ENCODE measurements at regions not wholly inside any gene's neighbourhood (a gene's known extent, or its start where the extent isn't known, plus 50 kb on each side); places are given as distances from the start of the nearest gene placed in this dataset.
"Not testable (repeated sequence)": the region's sequence is repeated elsewhere in the genome, so short reads cannot be mapped to it uniquely, and the experiment has no call there.

GRCh38 chr10:117601716-117602115 lies 59.2 kb downstream of the EMX2 start:
- DNase-seq, result no peak
- in situ Hi-C loops (cut with MboI; ENCODE audit: low pct_unique_long_range_greater_than_20kb, low sequenced_read_pairs), result no loop called here

- in situ Hi-C loops (cut with MboI; ENCODE audit: low pct_unique_long_range_greater_than_20kb, low sequenced_read_pairs), result no loop called here
- DNase-seq, result no peak
These were observed 60.5 kb downstream of the EMX2 start for GRCh38 chr10:117603081-117603480.

GRCh38 chr10:117603726-117604125 lies 61.2 kb downstream of the EMX2 start:
- no peak for DNase-seq
- in situ Hi-C loops (cut with MboI; ENCODE audit: low pct_unique_long_range_greater_than_20kb, low sequenced_read_pairs), result no loop called here

GRCh38 chr10:117609095-117609795 lies 66.7 kb downstream of the EMX2 start:
- in situ Hi-C loops (cut with MboI; ENCODE audit: low pct_unique_long_range_greater_than_20kb, low sequenced_read_pairs), result no loop called here
- no peak for DNase-seq

- in situ Hi-C loops (cut with MboI; ENCODE audit: low pct_unique_long_range_greater_than_20kb, low sequenced_read_pairs), result no loop called here
- DNase-seq, result no peak
These were observed 67.2 kb downstream of the EMX2 start for GRCh38 chr10:117609796-117610170.

- no peak for DNase-seq
- in situ Hi-C loops (cut with MboI; ENCODE audit: low pct_unique_long_range_greater_than_20kb, low sequenced_read_pairs), result no loop called here
These were observed 67.8 kb downstream of the EMX2 start for GRCh38 chr10:117610321-117610720.

- in situ Hi-C loops (cut with MboI; ENCODE audit: low pct_unique_long_range_greater_than_20kb, low sequenced_read_pairs), result no loop called here
- DNase-seq, result no peak
These were observed 69.6 kb downstream of the EMX2 start for GRCh38 chr10:117612113-117612512.

GRCh38 chr10:117615649-117616048 lies 73.1 kb downstream of the EMX2 start:
- DNase-seq, result no peak
- in situ Hi-C loops (cut with MboI; ENCODE audit: low pct_unique_long_range_greater_than_20kb, low sequenced_read_pairs), result no loop called here

GRCh38 chr10:117616179-117616578 lies 73.6 kb downstream of the EMX2 start:
- in situ Hi-C loops (cut with MboI; ENCODE audit: low pct_unique_long_range_greater_than_20kb, low sequenced_read_pairs), result no loop called here
- no peak for DNase-seq

GRCh38 chr10:117617086-117617485 lies 74.5 kb downstream of the EMX2 start:
- in situ Hi-C loops (cut with MboI; ENCODE audit: low pct_unique_long_range_greater_than_20kb, low sequenced_read_pairs), result no loop called here
- no peak for DNase-seq

- DNase-seq, result no peak
- in situ Hi-C loops (cut with MboI; ENCODE audit: low pct_unique_long_range_greater_than_20kb, low sequenced_read_pairs), result no loop called here
These were observed 75.1 kb downstream of the EMX2 start for GRCh38 chr10:117617659-117618058.

- in situ Hi-C loops (cut with MboI; ENCODE audit: low pct_unique_long_range_greater_than_20kb, low sequenced_read_pairs), result no loop called here
- DNase-seq, result no peak
These were observed 76.7 kb downstream of the EMX2 start for GRCh38 chr10:117619223-117619622.

- in situ Hi-C loops (cut with MboI; ENCODE audit: low pct_unique_long_range_greater_than_20kb, low sequenced_read_pairs), result no loop called here
- DNase-seq, result no peak
These were observed 77.3 kb downstream of the EMX2 start for GRCh38 chr10:117619707-117620405.

- DNase-seq, result no peak
- in situ Hi-C loops (cut with MboI; ENCODE audit: low pct_unique_long_range_greater_than_20kb, low sequenced_read_pairs), result no loop called here
These were observed 78.7 kb downstream of the EMX2 start for GRCh38 chr10:117621196-117621595.

- DNase-seq, result no peak
- in situ Hi-C loops (cut with MboI; ENCODE audit: low pct_unique_long_range_greater_than_20kb, low sequenced_read_pairs), result no loop called here
These were observed 79.4 kb downstream of the EMX2 start for GRCh38 chr10:117621795-117622420.

- DNase-seq, result no peak
These were observed 80.1 kb downstream of the EMX2 start for GRCh38 chr10:117622471-117623184.

GRCh38 chr10:117626228-117626627 lies 83.7 kb downstream of the EMX2 start:
- no peak for DNase-seq

More at GRCh38 chr10:117622471-117623184, 80.1 kb downstream of the EMX2 start:
- in situ Hi-C loops (cut with MboI; ENCODE audit: low pct_unique_long_range_greater_than_20kb, low sequenced_read_pairs), result no loop called here

GRCh38 chr10:117627561-117627960 lies 85.0 kb downstream of the EMX2 start:
- no peak for DNase-seq

More at GRCh38 chr10:117626228-117626627, 83.7 kb downstream of the EMX2 start:
- in situ Hi-C loops (cut with MboI; ENCODE audit: low pct_unique_long_range_greater_than_20kb, low sequenced_read_pairs), result no loop called here

GRCh38 chr10:117629717-117630116 lies 87.2 kb downstream of the EMX2 start:
- in situ Hi-C loops (cut with MboI; ENCODE audit: low pct_unique_long_range_greater_than_20kb, low sequenced_read_pairs); DNase-seq: not testable (repeated sequence)

More at GRCh38 chr10:117627561-117627960, 85.0 kb downstream of the EMX2 start:
- in situ Hi-C loops (cut with MboI; ENCODE audit: low pct_unique_long_range_greater_than_20kb, low sequenced_read_pairs), result no loop called here

Data from KBM-7 (cell line).